Cerebellar cortex (tissue), 1 donor: ENCODE measurements at regions not wholly inside any gene's neighbourhood (a gene's known extent, or its start where the extent isn't known, plus 50 kb on each side); places are given as distances from the start of the nearest gene placed in this dataset.

Experiments used
- DNase-seq: peaks from one replicate; pipeline ENCODE4 v3.0.0-alpha.2; 2015; ENCODE audit warnings: low spot score

- no peak for DNase-seq
Observed at GRCh38 chr6:156131221-156131903, 645.8 kb upstream of the ARID1B start.

GRCh38 chr6:156126535-156126934 is 650.6 kb upstream of the ARID1B start:
- DNase-seq = no peak

GRCh38 chr6:156125844-156126243 is 651.3 kb upstream of the ARID1B start:
- no peak for DNase-seq

GRCh38 chr6:156123731-156124130 is 653.4 kb upstream of the ARID1B start:
- DNase-seq = no peak

- no peak for DNase-seq
Observed at GRCh38 chr6:156121973-156122372, 655.2 kb upstream of the ARID1B start.

- DNase-seq = no peak
Observed at GRCh38 chr6:156114541-156114940, 658.9 kb upstream of the NOX3 start.

- DNase-seq = no peak
Observed at GRCh38 chr6:156113631-156114030, 658.0 kb upstream of the NOX3 start.

- DNase-seq = no peak
Observed at GRCh38 chr6:156111913-156112312, 656.3 kb upstream of the NOX3 start.

- DNase-seq = no peak
Observed at GRCh38 chr6:156110249-156110648, 654.6 kb upstream of the NOX3 start.

GRCh38 chr6:156109713-156110112 is 654.1 kb upstream of the NOX3 start:
- DNase-seq = no peak

GRCh38 chr6:156107624-156108101 is 652.0 kb upstream of the NOX3 start:
- no peak for DNase-seq

- DNase-seq = no peak
Observed at GRCh38 chr6:156102129-156102528, 646.5 kb upstream of the NOX3 start.

GRCh38 chr6:156098839-156099238 is 643.2 kb upstream of the NOX3 start:
- no peak for DNase-seq

GRCh38 chr6:156087487-156087886 is 631.8 kb upstream of the NOX3 start:
- no peak for DNase-seq

GRCh38 chr6:156082012-156082411 is 626.4 kb upstream of the NOX3 start:
- no peak for DNase-seq

- no peak for DNase-seq
Observed at GRCh38 chr6:156080371-156080770, 624.7 kb upstream of the NOX3 start.

- no peak for DNase-seq
Observed at GRCh38 chr6:156068881-156069280, 613.2 kb upstream of the NOX3 start.

- no peak for DNase-seq
Observed at GRCh38 chr6:156065849-156066248, 610.2 kb upstream of the NOX3 start.

- DNase-seq = no peak
Observed at GRCh38 chr6:156062091-156062563, 606.5 kb upstream of the NOX3 start.

- DNase-seq = no peak
Observed at GRCh38 chr6:156061465-156061864, 605.8 kb upstream of the NOX3 start.

GRCh38 chr6:156060013-156060412 is 604.4 kb upstream of the NOX3 start:
- DNase-seq = no peak

GRCh38 chr6:156058356-156058755 is 602.7 kb upstream of the NOX3 start:
- no peak for DNase-seq

- DNase-seq = no peak
Observed at GRCh38 chr6:156057869-156058268, 602.2 kb upstream of the NOX3 start.

- DNase-seq = no peak
Observed at GRCh38 chr6:156056085-156056484, 600.4 kb upstream of the NOX3 start.
